Fibroblast of upper back skin (primary cell): ENCODE measurements at regions not wholly inside any gene's neighbourhood (a gene's known extent, or its start where the extent isn't known, plus 50 kb on each side); places are given as distances from the start of the nearest gene placed in this dataset.
"Not testable (repeated sequence)": the region's sequence is repeated elsewhere in the genome, so short reads cannot be mapped to it uniquely, and the experiment has no call there.

ENCODE experiments used
- DNase-seq: peaks from one replicate; pipeline ENCODE4 v3.0.0-alpha.2; 2013

DNA sequence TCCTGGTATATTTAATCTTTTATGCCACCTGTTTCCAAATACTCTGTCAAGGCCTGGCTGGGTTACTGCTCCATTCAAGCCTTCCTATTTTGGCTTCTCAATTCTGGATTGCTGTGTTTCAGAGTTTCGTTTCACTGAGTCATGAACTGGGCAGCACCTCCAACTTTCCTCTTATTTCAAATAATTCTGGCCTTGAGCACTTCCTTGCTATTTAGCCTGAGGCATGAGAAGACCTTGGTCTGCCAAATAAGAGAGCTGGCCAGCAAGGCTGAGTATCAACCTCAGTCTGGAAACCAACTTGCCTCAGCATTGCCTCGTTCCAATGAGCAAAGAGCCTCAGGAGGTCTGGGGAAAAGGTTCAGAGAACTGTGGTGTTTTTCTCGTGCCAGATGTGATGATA lies 66.6 kb downstream of the TNFAIP3 start:
- peak; percentile 80 for DNase-seq

DNA sequence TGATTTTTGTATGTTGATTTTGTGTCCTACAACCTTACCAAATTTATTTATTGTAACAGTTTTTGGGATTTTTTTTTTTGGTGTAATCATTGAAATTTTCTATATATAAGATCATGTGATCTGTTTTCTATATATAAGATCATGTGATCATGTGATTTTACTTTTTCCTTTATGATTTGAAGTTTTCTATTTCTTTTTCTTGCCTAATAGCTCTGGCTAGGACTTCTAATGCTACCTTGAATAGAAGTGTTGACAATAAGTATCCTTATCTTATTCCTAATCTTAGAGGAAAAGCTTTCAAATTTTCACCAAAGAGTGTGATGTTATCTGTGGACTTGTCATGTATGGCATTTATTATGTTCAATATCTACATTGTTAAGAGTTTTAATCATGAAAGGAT lies 69.7 kb downstream of the TNFAIP3 start:
- no peak for DNase-seq

DNA sequence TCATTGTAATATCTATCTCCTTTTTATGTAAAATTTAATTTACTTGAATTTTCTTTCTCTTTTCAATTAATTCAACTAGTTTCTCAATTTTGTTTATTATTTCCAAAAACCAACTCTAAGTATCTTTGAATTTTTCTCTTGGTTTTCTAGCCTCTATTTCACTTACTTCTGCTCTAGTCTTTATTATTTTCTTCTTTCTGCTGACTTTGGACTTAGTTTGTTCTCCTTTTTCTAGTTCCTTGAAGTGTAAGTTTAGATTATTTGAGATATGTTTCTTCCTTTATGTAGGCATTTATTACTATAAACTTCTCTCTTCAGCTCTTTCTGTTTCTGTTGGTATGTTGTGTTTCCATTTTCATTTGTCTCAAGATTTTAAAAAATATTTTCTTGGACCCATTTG lies 70.8 kb downstream of the TNFAIP3 start:
- no peak for DNase-seq

DNA sequence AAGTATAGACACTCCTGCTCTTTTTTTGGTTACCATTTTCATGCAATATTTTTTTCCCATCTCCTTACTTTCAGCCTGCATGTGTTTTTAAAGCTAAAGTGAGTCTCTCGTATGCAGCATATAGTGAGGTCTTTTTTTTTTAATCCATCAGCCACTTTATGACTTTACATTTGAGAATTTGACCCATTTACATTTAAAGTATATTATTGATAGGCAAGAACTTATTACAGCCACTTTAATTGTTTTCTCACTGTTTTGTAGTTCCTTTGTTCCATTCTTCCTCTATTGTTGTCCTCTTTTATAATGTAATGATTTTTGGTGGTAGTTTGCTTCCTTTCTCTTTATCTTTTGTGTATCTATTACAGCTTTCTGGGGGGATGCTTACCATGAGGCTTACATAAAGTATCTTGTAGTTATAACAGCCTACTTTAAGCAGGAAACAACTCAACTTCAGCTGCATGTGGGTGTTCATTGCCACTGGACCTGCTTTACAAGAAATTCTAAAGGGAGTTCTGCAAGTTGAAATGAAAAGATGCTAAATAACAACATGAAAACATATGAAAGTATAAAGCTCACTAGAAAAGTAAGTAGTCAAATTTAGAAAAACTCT lies 71.8 kb downstream of the TNFAIP3 start:
- no peak for DNase-seq

DNA sequence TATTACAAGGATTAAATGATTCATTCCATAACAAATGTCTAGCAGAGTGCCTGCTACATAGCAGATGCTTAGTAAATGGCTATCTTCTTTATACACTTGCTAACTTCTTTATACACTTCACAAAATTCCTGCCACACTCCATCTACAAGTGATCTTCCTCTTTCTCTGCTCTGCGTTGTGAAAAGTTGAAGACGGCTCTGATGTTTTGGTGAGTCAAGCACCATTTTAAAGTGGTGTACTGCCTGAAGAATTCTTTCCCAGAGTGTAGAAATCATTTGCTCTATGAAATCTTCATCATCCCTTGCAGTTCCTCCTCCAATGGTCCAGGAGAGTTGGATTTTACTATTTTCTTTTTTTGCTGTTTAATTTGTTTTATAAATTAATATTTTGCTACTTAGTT lies 74.9 kb downstream of the TNFAIP3 start:
- DNase-seq: no peak

DNA sequence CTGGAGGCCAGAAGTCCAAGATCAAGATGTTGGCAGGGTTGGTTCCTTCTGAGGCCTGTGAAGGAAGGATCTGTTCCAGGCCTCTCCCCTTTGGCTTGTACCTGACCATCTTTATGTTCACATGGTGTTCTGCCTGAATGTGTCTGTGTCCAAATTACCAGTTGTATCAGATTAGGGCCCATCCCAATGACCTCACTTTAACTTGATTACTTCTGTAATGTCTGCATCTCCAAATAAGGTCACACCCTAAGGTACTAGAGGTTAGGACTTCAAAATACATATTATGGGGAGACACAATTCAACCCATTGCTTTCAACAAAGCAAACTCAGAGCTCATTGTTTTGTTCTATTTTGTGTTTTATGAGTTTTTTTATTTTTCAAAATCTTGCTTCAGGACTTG lies 75.7 kb downstream of the TNFAIP3 start:
- DNase-seq: no peak

DNA sequence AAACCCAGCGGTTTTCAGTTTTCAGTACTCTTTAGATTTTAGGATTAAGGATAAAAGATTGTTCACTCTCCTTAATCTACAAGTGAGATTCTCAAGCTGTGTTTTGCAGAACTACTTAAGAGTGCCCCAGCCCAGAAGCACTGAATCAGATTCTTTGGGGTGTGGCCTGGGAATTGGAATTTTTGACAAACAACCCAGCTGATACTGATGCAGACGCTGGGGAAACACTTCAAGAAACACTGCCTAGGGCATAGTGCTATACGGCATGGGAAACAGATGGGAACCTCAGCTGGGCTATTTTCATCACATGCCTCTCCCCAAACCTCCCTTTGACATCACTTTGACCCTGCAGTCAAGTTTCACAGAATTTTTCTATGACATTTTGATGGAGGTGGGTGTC lies 77.3 kb downstream of the TNFAIP3 start:
- DNase-seq: not testable (repeated sequence)

DNA sequence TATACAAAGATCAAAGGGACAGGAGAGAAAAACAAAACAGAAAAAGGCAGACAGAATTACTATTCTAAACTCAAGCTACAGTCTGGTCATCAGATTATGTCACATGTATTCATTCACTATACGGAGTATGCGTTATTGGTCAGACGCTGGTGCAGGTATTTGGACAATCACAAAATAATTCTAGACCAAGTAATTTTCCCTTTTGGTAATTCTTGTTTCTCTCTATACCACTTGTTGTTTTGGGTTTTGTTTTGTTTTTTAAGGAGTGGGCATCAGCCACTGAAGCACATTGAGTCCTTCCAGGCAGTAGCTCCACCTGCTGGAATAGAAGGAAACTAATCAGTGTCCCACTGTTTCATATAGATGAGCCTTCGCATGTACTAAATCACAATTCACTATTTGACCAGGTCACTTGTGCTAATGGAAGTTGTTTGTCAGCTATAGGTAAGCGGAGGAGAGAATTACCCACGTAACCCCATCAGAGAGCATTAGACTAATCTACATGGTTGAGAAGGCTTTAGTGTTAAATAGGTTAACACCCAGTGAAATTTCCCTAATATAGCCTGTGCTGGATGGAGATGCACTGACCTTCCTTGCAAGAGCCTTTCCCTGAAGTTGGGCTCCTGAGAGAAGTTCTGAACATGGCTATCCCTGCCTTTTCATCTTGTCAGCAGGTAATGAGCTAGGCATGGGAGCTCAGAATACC lies 77.9 kb downstream of the TNFAIP3 start:
- DNase-seq: peak; percentile 50

DNA sequence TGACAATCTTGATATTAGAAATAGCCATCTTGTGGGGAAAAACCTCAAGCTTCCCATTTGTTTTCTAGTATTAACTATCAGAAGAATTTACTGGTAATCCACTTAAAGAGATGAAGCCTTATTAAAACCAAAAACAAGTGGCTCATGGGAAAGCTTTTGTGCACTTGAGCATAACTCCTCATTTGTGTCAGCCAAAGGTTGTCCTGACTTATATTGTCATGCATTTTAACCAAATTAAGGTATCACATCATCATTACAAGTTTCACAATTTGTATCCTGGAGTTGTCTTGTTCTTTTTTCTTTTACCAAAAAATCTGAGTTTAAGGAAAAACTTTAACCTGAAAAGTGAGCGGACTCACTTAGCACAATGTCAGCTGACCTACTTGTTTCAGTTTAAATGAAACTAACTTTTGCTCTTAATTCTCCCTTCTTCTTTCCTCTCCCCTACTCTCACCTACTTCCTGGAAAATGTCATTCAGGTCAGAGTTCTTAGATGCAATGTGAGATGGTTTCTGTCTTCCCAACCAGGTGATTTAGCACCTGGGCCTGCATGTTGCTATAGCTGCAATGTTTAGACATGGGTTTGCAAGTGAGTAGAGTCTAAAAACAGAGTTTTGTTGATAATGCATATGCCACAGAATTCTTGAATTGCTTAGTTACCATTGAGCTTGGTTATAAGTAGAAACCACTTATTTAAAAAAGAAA lies 82.8 kb downstream of the TNFAIP3 start:
- no peak for DNase-seq

DNA sequence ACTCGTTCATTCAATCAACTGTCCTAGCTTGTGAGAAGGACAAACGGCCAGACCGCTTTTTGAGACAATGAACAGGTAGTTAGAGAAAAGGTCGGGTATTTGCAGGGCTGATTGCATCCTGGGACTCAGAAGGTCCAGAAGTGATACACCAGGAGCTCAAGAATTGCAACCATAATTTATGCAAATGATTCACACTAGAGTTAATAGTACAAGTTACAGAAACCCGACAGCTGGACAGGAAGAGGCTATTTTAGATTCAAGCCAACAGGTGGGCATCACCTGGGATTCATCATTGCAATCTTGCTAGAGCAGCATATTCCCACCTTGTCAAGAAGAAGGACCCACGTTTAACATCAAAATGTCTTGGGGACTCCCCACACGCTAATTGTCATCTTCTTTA lies 83.5 kb downstream of the TNFAIP3 start:
- DNase-seq: no peak

DNA sequence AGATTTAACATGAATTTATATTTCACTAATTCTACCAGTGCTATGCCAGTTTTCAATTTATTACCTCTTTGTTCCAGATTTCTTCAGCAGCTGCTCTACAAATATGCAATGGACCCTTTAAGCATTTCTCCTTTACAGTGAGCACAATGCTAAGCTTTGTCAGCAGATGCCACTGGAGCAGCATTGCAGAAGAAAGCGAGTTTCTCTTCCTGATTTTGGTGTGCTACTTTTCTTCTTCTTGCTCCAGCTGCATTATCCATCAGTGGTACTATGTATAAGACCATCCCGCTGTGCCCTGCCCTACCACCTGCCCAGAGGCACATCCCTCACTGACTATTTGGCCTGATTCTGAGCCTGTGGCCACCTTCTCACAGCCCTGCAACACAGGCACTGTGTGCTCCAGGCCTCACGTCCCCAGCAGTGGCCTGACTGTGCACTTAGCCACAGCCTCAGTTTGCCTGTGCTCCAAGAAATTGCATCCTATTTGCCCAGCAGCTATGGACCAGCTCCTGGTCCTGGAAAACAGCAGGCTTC lies 84.1 kb downstream of the TNFAIP3 start:
- no peak for DNase-seq

DNA sequence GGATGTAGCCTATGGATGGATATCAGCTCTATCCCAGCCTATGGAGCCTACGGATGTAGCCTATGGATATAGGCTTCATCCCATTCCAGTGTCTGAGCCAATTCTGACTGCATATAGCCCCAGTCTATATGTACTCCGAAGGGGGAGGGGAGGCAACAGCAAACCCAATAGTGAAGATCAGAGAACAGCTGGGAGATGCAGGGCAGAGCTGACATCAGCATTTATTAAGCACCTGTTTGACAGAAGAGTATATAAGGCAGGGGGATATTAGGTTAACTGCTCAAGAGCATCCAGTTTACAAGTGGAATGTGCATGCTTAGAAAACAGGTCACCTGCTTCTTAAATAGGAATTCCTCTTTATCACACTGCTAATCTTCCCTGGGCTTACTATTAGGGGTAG lies 85.2 kb downstream of the TNFAIP3 start:
- no peak for DNase-seq

DNA sequence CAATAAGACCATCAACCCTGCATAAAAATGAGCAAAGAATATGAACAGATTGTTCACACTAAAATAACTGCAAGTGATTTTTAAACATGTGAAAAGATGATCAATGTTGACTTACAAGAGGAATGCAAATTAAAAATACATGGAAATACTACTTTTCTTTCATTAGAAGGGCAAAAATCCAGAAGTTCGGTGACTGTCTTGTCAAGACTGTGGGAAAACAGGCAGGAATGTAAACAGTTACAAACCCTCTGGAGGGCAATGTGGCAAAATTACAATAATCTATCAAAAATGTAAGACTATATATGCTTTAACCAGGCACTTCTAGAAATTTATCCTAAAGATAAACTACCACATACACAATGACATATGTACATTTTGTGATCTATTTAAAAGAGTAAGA lies 86.7 kb downstream of the TNFAIP3 start:
- DNase-seq: no peak

DNA sequence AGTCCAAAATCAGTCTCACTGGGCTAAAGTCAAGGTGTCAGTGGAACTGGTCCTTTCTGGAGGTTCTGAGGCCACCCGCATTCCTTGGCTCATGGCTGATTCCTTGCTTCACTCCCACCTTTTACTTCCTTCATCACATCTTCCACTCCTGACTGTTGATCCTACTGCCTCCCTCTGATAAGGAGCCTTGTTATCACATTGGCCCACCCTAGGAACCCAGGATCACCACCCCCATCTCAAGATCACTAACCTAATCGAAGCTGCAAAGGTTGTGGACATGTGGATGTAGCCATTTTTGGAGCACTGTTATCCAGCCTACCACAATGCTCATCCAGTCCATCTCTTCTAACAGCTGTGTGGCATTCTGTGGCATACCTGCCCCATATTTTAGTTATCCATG lies 87.2 kb downstream of the TNFAIP3 start:
- DNase-seq: no peak

DNA sequence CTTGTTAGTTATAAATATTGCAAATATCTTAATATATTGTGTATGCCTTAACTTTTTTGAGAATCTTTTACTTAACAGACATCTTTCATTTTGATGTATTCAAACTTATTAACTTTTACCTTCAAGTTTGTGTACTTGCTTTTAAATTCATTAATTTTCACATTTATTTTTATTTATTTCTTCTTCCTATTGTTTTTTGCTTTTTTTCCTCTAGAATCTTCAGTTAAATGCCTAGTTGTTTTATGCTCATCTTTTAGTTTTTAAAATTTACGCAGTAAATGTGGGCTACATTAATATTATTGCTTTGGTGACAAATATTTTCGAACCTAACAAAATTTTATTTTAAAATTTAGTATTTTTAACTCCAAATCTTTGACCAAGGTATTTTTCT lies 89.0 kb downstream of the TNFAIP3 start:
- DNase-seq: no peak

DNA sequence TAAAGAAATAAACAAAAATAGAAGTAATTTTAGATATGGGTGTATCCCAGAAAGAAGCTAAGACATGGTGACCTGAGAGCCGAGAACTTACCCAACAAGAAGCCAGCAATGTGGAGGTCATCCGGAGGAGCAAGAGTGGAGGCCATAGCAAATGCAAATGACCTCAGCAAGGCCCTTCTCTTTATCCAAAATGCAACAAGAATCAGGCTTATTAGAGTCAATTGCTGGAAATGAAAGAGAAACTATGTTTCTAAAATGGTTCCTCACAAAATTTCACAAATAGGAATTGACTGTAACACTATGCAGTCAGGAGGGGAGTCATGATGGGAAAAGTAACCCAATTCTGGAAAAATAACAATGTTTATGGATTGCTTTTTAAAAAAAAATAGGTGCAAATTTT lies 90.4 kb downstream of the TNFAIP3 start:
- DNase-seq: no peak

DNA sequence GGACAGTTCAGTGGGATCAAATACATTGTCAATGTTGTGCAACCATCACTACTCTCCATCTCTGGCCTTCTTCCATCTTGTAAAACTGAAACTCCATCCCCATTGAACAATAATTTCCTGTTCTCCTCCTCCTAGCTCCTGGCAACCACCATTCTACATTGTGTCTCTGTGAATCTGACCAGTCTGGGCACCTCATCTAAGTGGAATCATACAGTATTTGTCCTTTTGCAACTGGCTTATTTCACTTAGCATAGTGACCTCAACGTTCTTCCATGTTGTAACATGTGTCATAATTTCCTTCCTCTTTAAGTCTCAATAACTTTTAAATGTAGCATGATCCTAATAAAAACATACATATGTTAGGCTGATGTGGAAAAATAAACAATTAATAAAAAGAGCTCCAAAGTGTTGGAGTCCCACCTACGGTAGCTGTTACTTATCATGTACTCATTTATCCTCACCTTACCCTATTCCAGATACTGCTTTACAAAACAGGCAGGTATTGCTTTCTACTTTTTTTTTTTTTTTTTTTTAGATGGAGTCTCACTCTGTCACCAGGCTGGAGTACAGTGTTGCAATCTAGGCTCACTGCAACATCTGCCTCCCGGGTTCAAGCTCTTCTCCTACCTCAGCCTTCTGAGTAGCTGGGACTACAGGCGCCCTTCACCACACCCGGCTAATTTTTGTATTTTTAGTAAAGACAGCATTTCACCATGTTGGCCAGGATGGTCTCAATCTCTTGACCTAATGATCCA lies 91.9 kb downstream of the TNFAIP3 start:
- DNase-seq: no peak

DNA sequence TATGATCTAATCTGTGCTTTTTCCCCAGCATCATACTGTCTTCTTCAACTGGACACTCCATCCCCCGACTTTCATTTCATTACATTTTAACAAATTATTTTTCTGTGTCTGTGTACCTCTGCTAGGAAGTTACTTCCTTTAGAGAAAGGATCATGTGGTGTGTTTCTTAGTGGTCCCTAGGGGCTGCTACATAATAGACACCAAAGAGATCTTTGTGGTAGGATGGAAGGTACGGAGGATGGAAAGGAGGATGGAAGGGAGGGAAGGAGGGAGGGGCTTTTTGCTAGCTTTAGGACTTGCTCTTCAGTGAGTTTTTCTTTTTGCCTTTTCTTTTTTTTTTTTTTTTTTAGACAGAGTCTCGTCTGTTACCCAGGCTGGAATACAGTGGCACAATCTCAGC lies 95.7 kb downstream of the TNFAIP3 start:
- DNase-seq: no peak

DNA sequence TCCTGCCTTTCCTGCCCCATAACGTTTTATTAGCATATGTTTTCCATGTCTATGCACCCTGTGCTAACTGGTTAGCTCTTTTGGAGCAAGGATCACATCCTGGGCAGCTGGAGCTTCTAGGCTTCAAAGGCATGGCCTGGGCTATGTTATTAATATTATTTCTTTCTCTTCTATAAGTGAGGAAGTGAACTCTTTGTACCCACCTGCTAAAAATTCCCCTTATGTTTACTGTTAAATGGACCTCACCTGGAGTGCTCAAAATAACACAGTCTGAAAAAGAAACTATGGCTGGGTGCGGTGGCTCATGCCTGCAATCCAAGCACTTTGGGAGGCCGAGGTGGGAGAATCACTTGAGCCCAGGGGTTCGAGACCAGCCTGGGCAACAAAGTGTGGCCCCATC lies 97.8 kb downstream of the TNFAIP3 start:
- DNase-seq: no peak

DNA sequence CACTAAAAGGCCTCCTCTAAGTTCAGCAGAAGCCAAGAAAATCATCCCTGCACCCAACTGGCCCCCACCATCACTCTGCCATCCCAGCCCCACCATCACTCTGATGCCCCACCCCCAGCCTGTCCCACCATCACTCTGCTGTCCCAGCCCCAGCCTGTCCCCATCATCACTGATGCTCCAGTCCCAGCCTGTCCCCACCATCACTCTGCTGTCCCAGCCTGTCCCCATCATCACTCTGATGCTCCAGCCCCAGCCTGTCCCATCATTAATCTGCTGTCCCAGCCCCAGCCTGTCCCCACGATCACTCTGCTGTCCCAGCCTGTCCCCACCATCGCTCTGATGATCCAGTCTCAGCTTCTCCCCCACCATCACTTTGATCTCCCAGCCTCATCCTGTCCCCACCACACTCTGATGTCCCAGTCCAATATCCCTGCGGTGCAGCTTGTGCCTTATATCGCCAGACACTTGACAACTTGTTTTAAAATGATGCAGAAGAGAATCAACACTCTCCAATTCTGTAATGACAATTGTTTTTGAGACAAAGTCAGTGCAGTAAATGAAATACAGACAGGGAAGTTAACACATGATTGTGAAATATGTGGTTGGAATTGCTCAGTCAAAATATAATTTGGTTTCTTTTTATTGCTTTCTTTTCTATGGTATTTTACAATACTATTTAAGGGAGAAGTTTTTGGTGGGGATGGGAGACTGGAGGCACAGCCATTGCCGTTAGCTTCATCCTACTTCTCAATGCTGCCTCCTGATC lies 100.8 kb downstream of the TNFAIP3 start:
- DNase-seq: peak; percentile 56

DNA sequence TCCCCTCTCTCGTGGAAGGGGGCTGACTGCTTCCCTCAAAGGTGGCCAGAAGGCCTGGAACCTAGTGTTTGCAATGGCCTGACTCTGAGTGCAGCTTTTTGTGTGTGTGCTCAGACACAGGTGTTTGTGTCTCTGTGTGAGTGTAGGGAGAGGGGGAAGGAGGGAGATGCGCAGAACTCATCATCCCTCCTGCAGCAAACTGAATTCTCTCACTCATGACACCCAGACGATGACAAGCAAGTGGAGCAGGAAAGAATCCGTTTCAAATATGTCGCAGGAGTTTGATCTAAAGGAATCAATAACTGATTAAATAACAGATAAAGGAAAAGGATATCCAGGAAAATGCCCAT lies 101.4 kb downstream of the TNFAIP3 start:
- DNase-seq: no peak

DNA sequence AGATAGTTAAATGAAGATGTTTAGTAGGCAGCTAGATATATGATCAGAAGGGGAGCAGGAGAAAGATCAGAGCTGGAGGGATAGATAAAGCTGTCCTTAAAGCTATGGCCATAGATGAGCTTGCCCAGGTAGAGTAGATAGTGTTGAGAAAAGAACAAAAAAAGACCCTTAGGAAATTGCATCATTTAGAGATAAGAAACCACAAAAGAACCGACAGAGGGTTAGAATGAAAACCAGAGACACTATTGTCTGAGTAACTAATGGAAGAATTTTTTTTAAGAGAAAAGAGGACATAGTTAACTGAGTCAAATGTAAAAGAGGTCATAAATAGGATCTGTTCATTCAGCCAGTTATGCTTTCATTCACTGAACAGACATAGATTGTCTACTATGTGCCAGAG lies 101.8 kb downstream of the TNFAIP3 start:
- no peak for DNase-seq

DNA sequence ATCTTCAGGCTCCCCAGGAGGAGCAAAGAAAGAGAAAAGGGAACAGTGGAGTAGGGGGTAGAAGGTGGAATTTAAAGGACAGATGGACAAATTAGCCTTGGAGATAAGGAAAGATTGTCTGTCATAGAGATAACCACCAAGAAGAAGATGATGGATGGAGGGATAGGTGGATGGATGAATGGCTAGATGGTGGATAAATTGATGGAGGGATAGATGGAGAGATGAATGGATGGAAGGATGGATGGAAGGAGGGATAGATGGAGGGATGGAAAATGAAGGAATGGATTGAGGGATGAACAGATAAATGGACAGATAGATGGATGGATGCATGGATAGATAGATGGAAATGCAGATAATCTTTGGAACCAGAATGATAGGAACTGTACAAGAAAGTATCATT lies 102.8 kb downstream of the TNFAIP3 start:
- DNase-seq: no peak
